IMR-90 (cell line): ENCODE measurements at regions not wholly inside any gene's neighbourhood (a gene's known extent, or its start where the extent isn't known, plus 50 kb on each side); places are given as distances from the start of the nearest gene placed in this dataset.

Experiments
- CEBPB ChIP-seq: IDR thresholded peaks from 2 replicates; pipeline ENCODE4 v1.6.1; 2012; ENCODE audit warnings: low read depth, low read length, improper control_type of control experiment
- CHD1 ChIP-seq: IDR thresholded peaks from 2 replicates; pipeline ENCODE4 v1.6.1; 2012; ENCODE audit warnings: low read depth, low read length, improper control_type of control experiment
- CTCF ChIP-seq: conservative IDR thresholded peaks from 2 replicates; pipeline ENCODE4 v1.5.1; 2012; ENCODE audit warnings: mild to moderate bottlenecking, low read depth, low read length, improper control_type of control experiment
- NFE2L2 ChIP-seq: fragments of 150-350 bp; IDR thresholded peaks from 2 replicates; pipeline ENCODE4 v1.6.1; 2016; ENCODE audit warnings: low read depth, mild to moderate bottlenecking, low read length
- POLR2A ChIP-seq: IDR thresholded peaks from 2 replicates; pipeline ENCODE4 v1.6.1; 2012; ENCODE audit warnings: mild to moderate bottlenecking, low read depth, low read length
- RAD21 ChIP-seq: IDR thresholded peaks from 2 replicates; pipeline ENCODE4 v1.6.1; 2012; ENCODE audit warnings: low read length, improper control_type of control experiment
- RFX5 ChIP-seq: IDR thresholded peaks from 2 replicates; pipeline ENCODE4 v1.8.0; 2012; ENCODE audit warnings: low read depth, mild to moderate bottlenecking, low read length, moderate library complexity
- SMC3 ChIP-seq: fragments of 150-350 bp; IDR thresholded peaks from 2 replicates; pipeline ENCODE4 v1.6.1; 2016; ENCODE audit warnings: low read depth, mild to moderate bottlenecking, antibody characterized with exemption, low read length, moderate library complexity

GRCh38 chr6:49097116-49097515 is 365.9 kb downstream of the MMUT start:
- TF ChIP-seq CTCF (no peak), CHD1 (no peak), CEBPB (no peak), POLR2A (no peak), SMC3 (no peak), RFX5 (no peak), NFE2L2 (no peak), RAD21 (no peak)
